Fibroblast of lung (primary cell): ENCODE measurements at regions not wholly inside any gene's neighbourhood (a gene's known extent, or its start where the extent isn't known, plus 50 kb on each side); places are given as distances from the start of the nearest gene placed in this dataset.

ENCODE experiments used
- DNase-seq, 2 donors: peaks; one replicate each; pipeline versions ENCODE4 v3.0.0 to v3.0.0-alpha.2; 2010; ENCODE audit warnings: low read depth in 2 of 2
- H2AFZ ChIP-seq: 2 replicates; pipeline ENCODE4 v1.5.1; 2012; ENCODE audit warnings: low read length, control low read depth, inconsistent platforms
- H3K27ac ChIP-seq: 2 replicates; pipeline ENCODE4 v1.5.1; 2011; ENCODE audit warnings: low read length, control low read depth; ENCODE audit not compliant: insufficient read depth
- H3K27me3 ChIP-seq: 2 replicates; pipeline ENCODE4 v1.5.1; 2011; ENCODE audit warnings: mild to moderate bottlenecking, low read length; ENCODE audit not compliant: control insufficient read depth, insufficient read depth
- H3K36me3 ChIP-seq: 2 replicates; pipeline ENCODE4 v1.5.1; 2011; ENCODE audit warnings: low read length; ENCODE audit not compliant: control insufficient read depth, insufficient read depth
- H3K4me1 ChIP-seq: 2 replicates; pipeline ENCODE4 v1.5.1; 2011; ENCODE audit warnings: low read length; ENCODE audit not compliant: control insufficient read depth, insufficient read depth; ENCODE audit errors: extremely low read depth
- H3K4me2 ChIP-seq: 2 replicates; pipeline ENCODE4 v1.5.1; 2011; ENCODE audit warnings: low read length, control low read depth; ENCODE audit not compliant: insufficient read depth; ENCODE audit errors: extremely low read depth
- H3K4me3 ChIP-seq, 4 experiments: fragments of 200-600 bp in 1 of 4; sonication (generic) in 1 of 4; replicated peaks in 1 of 4; 2 replicates each; pipeline ENCODE4 v1.5.1; 2011 to 2016; ENCODE audit warnings: low read length in 4 of 4, low read depth in 3 of 4, mild to moderate bottlenecking in 3 of 4, control low read depth in 2 of 4, inconsistent platforms in 1 of 4, mixed read lengths in 1 of 4; ENCODE audit not compliant: insufficient read depth in 1 of 4; ENCODE audit errors: control extremely low read depth in 1 of 4
- H3K79me2 ChIP-seq: 2 replicates; pipeline ENCODE4 v1.5.1; 2012; ENCODE audit warnings: mild to moderate bottlenecking, low read length, inconsistent platforms; ENCODE audit not compliant: control insufficient read depth, insufficient read depth
- H3K9ac ChIP-seq: 2 replicates; pipeline ENCODE4 v1.5.1; 2011; ENCODE audit warnings: mild to moderate bottlenecking, low read length, control low read depth; ENCODE audit not compliant: insufficient read depth
- H3K9me3 ChIP-seq: 2 replicates; pipeline ENCODE4 v1.5.1; 2012; ENCODE audit warnings: low read depth, low read length; ENCODE audit not compliant: control insufficient read depth, insufficient read depth
- H4K20me1 ChIP-seq: 2 replicates; pipeline ENCODE4 v1.5.1; 2011; ENCODE audit warnings: low read length; ENCODE audit not compliant: control insufficient read depth, insufficient read depth; ENCODE audit errors: extremely low read depth
- CTCF ChIP-seq, 2 donors: IDR thresholded peaks in 1 of 2; conservative IDR thresholded peaks in 1 of 2; 1 replicate in 1 of 2; 2 replicates in 1 of 2; pipeline ENCODE4 v1.5.1; 2011 to 2012; ENCODE audit warnings: low read length in 2 of 2, control low read depth in 1 of 2, inconsistent platforms in 1 of 2, low read depth in 1 of 2, mild to moderate bottlenecking in 1 of 2
- EZH2 ChIP-seq: IDR thresholded peaks from 2 replicates; pipeline ENCODE4 v1.5.1; 2012; ENCODE audit warnings: low read length, control low read depth, mild to moderate bottlenecking; ENCODE audit errors: missing control alignments

- no peaks in the 10 kb centered on the region for H4K20me1 ChIP-seq
- H2AFZ ChIP-seq, result no peak overlapping the region
- no peak for DNase-seq
- no peaks in the 10 kb centered on the region for H3K27me3 ChIP-seq
- no peak overlapping the region for H3K4me2 ChIP-seq
- no peak for TF ChIP-seq CTCF (conservative IDR thresholded peaks at IDR 0.05 in 1 of 2, IDR thresholded peaks at IDR 0.05 in 1 of 2; ENCODE audit: low read depth in 1 of 2, low read length in 2 of 2)
- no peak for TF ChIP-seq EZH2
- no peaks in the 10 kb centered on the region for H3K9me3 ChIP-seq
- no peak overlapping the region for H3K27ac ChIP-seq
- H3K4me1 ChIP-seq, result no peaks in the 10 kb centered on the region
- H3K4me3 ChIP-seq, result no peak overlapping the region
- H3K79me2 ChIP-seq, result no peaks in the 10 kb centered on the region
- no peaks in the 10 kb centered on the region for H3K36me3 ChIP-seq
- no peak overlapping the region for H3K9ac ChIP-seq
Measured at GRCh38 chr6:28664870-28665396, 139.3 kb downstream of the GPX5 start.

GRCh38 chr6:28673417-28673786, 147.7 kb downstream of the GPX5 start:
- Histone ChIP-seq H4K20me1 (no peaks in the 10 kb centered on the region), H3K4me2 (no peak overlapping the region), H3K4me1 (no peaks in the 10 kb centered on the region), H3K27ac (no peak overlapping the region), H3K9ac (no peak overlapping the region), H3K4me3 (no peak overlapping the region), H3K79me2 (no peaks in the 10 kb centered on the region), H3K9me3 (no peaks in the 10 kb centered on the region), H3K36me3 (no peaks in the 10 kb centered on the region), H2AFZ (no peak overlapping the region), H3K27me3 (no peaks in the 10 kb centered on the region)
- DNase-seq, result no peak
- no peak for TF ChIP-seq EZH2

- no peaks in the 10 kb centered on the region for H3K4me1 ChIP-seq
- DNase-seq, result peak; percentile 59 to 78
- H3K27me3 ChIP-seq, result no peaks in the 10 kb centered on the region
- peak overlapping the region; percentile 60 for H2AFZ ChIP-seq
- no peaks in the 10 kb centered on the region for H3K36me3 ChIP-seq
- no peaks in the 10 kb centered on the region for H3K79me2 ChIP-seq
- no peaks in the 10 kb centered on the region for H3K9me3 ChIP-seq
- peak overlapping the region; percentile 84 for H3K4me2 ChIP-seq
- H4K20me1 ChIP-seq, result no peaks in the 10 kb centered on the region
- H3K4me3 ChIP-seq, result peak overlapping the region; percentile 47 to 71 (median 58)
- TF ChIP-seq EZH2, result no peak
- no peak overlapping the region for H3K27ac ChIP-seq
- no peak overlapping the region for H3K9ac ChIP-seq
Measured at GRCh38 chr6:28673787-28674671, 148.3 kb downstream of the GPX5 start.

GRCh38 chr6:28675600-28675999, 149.9 kb downstream of the GPX5 start:
- no peaks in the 10 kb centered on the region for H3K4me1 ChIP-seq
- TF ChIP-seq CTCF (conservative IDR thresholded peaks at IDR 0.05 in 1 of 2, IDR thresholded peaks at IDR 0.05 in 1 of 2; ENCODE audit: low read depth in 1 of 2, low read length in 2 of 2) (no peak), EZH2 (no peak)
- no peak overlapping the region for H3K27ac ChIP-seq
- H3K4me2 ChIP-seq, result no peak overlapping the region
- H2AFZ ChIP-seq, result no peak overlapping the region
- H3K27me3 ChIP-seq, result no peaks in the 10 kb centered on the region
- no peaks in the 10 kb centered on the region for H3K79me2 ChIP-seq
- H4K20me1 ChIP-seq, result no peaks in the 10 kb centered on the region
- no peak overlapping the region for H3K9ac ChIP-seq
- no peak for DNase-seq
- no peak overlapping the region for H3K4me3 ChIP-seq
- no peaks in the 10 kb centered on the region for H3K9me3 ChIP-seq
- H3K36me3 ChIP-seq, result no peaks in the 10 kb centered on the region
